ENCODE measurements at regions not wholly inside any gene's neighbourhood (a gene's known extent, or its start where the extent isn't known, plus 50 kb on each side); places are given as distances from the start of the nearest gene placed in this dataset.

GRCh38 chr6:80771941-80772340, 665.5 kb downstream of the BCKDHB start:
- TF ChIP-seq, protein P1, sequence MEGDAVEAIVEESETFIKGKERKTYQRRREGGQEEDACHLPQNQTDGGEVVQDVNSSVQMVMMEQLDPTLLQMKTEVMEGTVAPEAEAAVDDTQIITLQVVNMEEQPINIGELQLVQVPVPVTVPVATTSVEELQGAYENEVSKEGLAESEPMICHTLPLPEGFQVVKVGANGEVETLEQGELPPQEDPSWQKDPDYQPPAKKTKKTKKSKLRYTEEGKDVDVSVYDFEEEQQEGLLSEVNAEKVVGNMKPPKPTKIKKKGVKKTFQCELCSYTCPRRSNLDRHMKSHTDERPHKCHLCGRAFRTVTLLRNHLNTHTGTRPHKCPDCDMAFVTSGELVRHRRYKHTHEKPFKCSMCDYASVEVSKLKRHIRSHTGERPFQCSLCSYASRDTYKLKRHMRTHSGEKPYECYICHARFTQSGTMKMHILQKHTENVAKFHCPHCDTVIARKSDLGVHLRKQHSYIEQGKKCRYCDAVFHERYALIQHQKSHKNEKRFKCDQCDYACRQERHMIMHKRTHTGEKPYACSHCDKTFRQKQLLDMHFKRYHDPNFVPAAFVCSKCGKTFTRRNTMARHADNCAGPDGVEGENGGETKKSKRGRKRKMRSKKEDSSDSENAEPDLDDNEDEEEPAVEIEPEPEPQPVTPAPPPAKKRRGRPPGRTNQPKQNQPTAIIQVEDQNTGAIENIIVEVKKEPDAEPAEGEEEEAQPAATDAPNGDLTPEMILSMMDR (IDR thresholded peaks at IDR 0.05; ENCODE audit: control extremely low read depth, extremely low read depth, low read depth, missing control alignments): no peak
- ChIA-PET POLR2A (no interaction called here), CTCF (no interaction called here)
- no peak for DNase-seq (ENCODE audit: extremely low spot score)

DNA sequence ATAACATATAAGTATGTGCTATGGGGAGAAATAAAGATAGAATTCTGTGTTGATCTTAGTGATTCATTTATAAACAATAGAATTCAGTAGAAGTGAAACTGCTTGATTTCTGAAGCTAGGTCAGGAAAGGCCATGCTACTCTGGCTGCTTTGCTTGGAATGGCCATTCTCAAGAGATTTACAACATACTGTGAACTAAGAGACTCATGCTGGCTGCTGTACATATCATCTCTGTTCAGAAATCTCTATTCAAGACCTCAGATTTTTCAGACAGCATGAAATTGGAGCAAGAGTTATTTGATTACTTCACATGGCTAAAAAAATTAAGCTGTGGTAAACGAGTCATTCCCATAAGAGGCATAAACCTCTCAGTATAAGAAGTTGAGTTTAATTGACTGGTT, 662.6 kb downstream of the BCKDHB start:
- DNase-seq (ENCODE audit: extremely low spot score): no peak
- TF ChIP-seq, protein P1 (IDR thresholded peaks at IDR 0.05; ENCODE audit: control extremely low read depth, extremely low read depth, low read depth, missing control alignments): no peak
- ChIA-PET POLR2A (no interaction called here), CTCF (interaction anchor here (1.0 kb wide), 1 partner anchor 20 kb away, joined by 3 read pairs; no protein-coding TSS in a partner anchor)

GRCh38 chr6:80767808-80768207, 661.3 kb downstream of the BCKDHB start:
- DNase-seq (ENCODE audit: extremely low spot score): no peak
- ChIA-PET CTCF (no interaction called here), POLR2A (no interaction called here)
- TF ChIP-seq, protein P1 (IDR thresholded peaks at IDR 0.05; ENCODE audit: control extremely low read depth, extremely low read depth, low read depth, missing control alignments): no peak

- CTCF ChIA-PET: no interaction called here
- no peak for DNase-seq (ENCODE audit: extremely low spot score)
- POLR2A ChIA-PET: no interaction called here
- TF ChIP-seq, protein P1 (IDR thresholded peaks at IDR 0.05; ENCODE audit: control extremely low read depth, extremely low read depth, low read depth, missing control alignments): no peak
Measured at GRCh38 chr6:80744213-80744612, 637.7 kb downstream of the BCKDHB start.

DNA sequence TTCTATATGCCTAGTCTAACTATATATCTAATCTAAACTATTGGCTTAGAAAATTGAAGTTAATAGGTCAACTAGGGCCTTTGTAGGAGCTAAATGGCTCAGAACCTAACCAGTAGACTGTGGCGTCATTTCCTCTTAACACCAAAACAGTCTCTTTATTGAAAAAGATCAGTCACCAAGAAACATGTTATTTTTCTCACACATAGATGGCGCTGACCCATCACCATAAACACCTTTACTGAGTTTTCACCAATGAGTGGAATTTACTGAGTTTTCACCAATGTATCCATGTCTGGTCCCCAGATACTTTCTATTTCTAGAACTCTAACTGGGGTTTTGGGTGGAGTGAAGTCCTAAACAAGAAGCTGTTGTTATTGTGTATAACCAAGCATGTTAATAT, 636.0 kb downstream of the BCKDHB start:
- POLR2A ChIA-PET: no interaction called here
- DNase-seq (ENCODE audit: extremely low spot score): no peak
- CTCF ChIA-PET: no interaction called here
- TF ChIP-seq, protein P1 (IDR thresholded peaks at IDR 0.05; ENCODE audit: control extremely low read depth, extremely low read depth, low read depth, missing control alignments): peak; percentile 17

GRCh38 chr6:80733641-80734040, 627.2 kb downstream of the BCKDHB start:
- POLR2A ChIA-PET: no interaction called here
- no peak for DNase-seq (ENCODE audit: extremely low spot score)
- TF ChIP-seq, protein P1 (IDR thresholded peaks at IDR 0.05; ENCODE audit: control extremely low read depth, extremely low read depth, low read depth, missing control alignments): no peak
- CTCF ChIA-PET: no interaction called here

DNA sequence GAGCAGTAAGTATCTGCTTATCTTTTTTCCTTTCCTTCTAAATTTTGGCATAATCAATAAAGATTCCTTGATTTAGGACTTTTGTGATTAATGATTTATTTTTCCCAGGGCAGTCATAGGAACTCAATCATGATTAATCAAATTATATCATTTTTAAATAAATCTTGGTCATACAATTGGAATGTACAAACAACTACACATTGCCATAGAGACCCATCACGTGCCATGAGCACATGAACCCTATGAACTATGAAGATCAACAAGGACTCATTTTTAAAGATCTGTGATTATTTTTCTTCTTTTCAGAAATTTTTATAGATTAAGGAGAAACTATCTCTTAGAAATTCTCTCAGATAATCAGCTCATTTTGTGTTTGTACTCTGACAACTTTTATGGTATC, 622.4 kb downstream of the BCKDHB start:
- DNase-seq (ENCODE audit: extremely low spot score): no peak
- POLR2A ChIA-PET: no interaction called here
- CTCF ChIA-PET: no interaction called here
- TF ChIP-seq, protein P1 (IDR thresholded peaks at IDR 0.05; ENCODE audit: control extremely low read depth, extremely low read depth, low read depth, missing control alignments): no peak

All from GM10248 (cell line).